ENCODE measurements at regions not wholly inside any gene's neighbourhood (a gene's known extent, or its start where the extent isn't known, plus 50 kb on each side); places are given as distances from the start of the nearest gene placed in this dataset.

- no TSS peak for BruUV-seq (replicated peaks)
- DNase-seq = no peak
- peaks cover 11% of the 10 kb centered on the region for H3K27me3 Mint-ChIP-seq (ENCODE audit: unreplicated experiment)
- H3K36me3 Mint-ChIP-seq (ENCODE audit: insufficient read depth, unreplicated experiment) = no peaks in the 10 kb centered on the region
- no peak for TF ChIP-seq CTCF (IDR thresholded peaks at IDR 0.05; ENCODE audit: unreplicated experiment)
- intact Hi-C loops (cut with micrococcal nuclease; ENCODE audit: unreplicated experiment) = no loop called here
- H3K27ac Mint-ChIP-seq (ENCODE audit: unreplicated experiment) = no peak overlapping the region
- CTCF ChIA-PET = no interaction called here
- H3K9me3 Mint-ChIP-seq (ENCODE audit: low read depth, unreplicated experiment) = peaks cover 4% of the 10 kb centered on the region
- no peaks in the 10 kb centered on the region for H3K4me1 Mint-ChIP-seq (ENCODE audit: low read depth, unreplicated experiment)
- H3K4me3 Mint-ChIP-seq (ENCODE audit: low read depth, unreplicated experiment) = no peak overlapping the region
Measured at GRCh38 chr2:18861951-18862350, 272.6 kb upstream of the NT5C1B start.

GRCh38 chr2:18860179-18860578 lies 270.8 kb upstream of the NT5C1B start:
- no peak for DNase-seq
- BruUV-seq (replicated peaks) = no TSS peak
- intact Hi-C loops (cut with micrococcal nuclease; ENCODE audit: unreplicated experiment) = no loop called here
- TF ChIP-seq CTCF (IDR thresholded peaks at IDR 0.05; ENCODE audit: unreplicated experiment) = no peak
- H3K4me1 Mint-ChIP-seq (ENCODE audit: low read depth, unreplicated experiment) = no peaks in the 10 kb centered on the region
- peaks cover 11% of the 10 kb centered on the region for H3K27me3 Mint-ChIP-seq (ENCODE audit: unreplicated experiment)
- no peak overlapping the region for H3K4me3 Mint-ChIP-seq (ENCODE audit: low read depth, unreplicated experiment)
- no peak overlapping the region for H3K27ac Mint-ChIP-seq (ENCODE audit: unreplicated experiment)
- no peaks in the 10 kb centered on the region for H3K36me3 Mint-ChIP-seq (ENCODE audit: insufficient read depth, unreplicated experiment)
- CTCF ChIA-PET = no interaction called here
- peaks cover 3% of the 10 kb centered on the region for H3K9me3 Mint-ChIP-seq (ENCODE audit: low read depth, unreplicated experiment)

- no peak for DNase-seq
- Mint-ChIP-seq H3K36me3 (ENCODE audit: insufficient read depth, unreplicated experiment) (no peaks in the 10 kb centered on the region), H3K4me3 (ENCODE audit: low read depth, unreplicated experiment) (no peak overlapping the region), H3K27ac (ENCODE audit: unreplicated experiment) (no peak overlapping the region), H3K9me3 (ENCODE audit: low read depth, unreplicated experiment) (peaks cover 3% of the 10 kb centered on the region), H3K27me3 (ENCODE audit: unreplicated experiment) (peaks cover 11% of the 10 kb centered on the region), H3K4me1 (ENCODE audit: low read depth, unreplicated experiment) (no peaks in the 10 kb centered on the region)
- intact Hi-C loops (cut with micrococcal nuclease; ENCODE audit: unreplicated experiment) = no loop called here
- no TSS peak for BruUV-seq (replicated peaks)
- CTCF ChIA-PET = no interaction called here
- no peak for TF ChIP-seq CTCF (IDR thresholded peaks at IDR 0.05; ENCODE audit: unreplicated experiment)
Measured at GRCh38 chr2:18856765-18857164, 267.4 kb upstream of the NT5C1B start.

- Mint-ChIP-seq H3K27ac (ENCODE audit: unreplicated experiment) (no peak overlapping the region), H3K36me3 (ENCODE audit: insufficient read depth, unreplicated experiment) (no peaks in the 10 kb centered on the region), H3K27me3 (ENCODE audit: unreplicated experiment) (no peaks in the 10 kb centered on the region), H3K4me3 (ENCODE audit: low read depth, unreplicated experiment) (no peak overlapping the region), H3K4me1 (ENCODE audit: low read depth, unreplicated experiment) (no peaks in the 10 kb centered on the region), H3K9me3 (ENCODE audit: low read depth, unreplicated experiment) (peaks cover 3% of the 10 kb centered on the region)
- CTCF ChIA-PET = no interaction called here
- TF ChIP-seq CTCF (IDR thresholded peaks at IDR 0.05; ENCODE audit: unreplicated experiment) = no peak
- intact Hi-C loops (cut with micrococcal nuclease; ENCODE audit: unreplicated experiment) = no loop called here
- DNase-seq = no peak
- no TSS peak for BruUV-seq (replicated peaks)
Measured at GRCh38 chr2:18855027-18855426, 265.7 kb upstream of the NT5C1B start.

Data from Calu3 (cell line).